ENCODE measurements at regions not wholly inside any gene's neighbourhood (a gene's known extent, or its start where the extent isn't known, plus 50 kb on each side); places are given as distances from the start of the nearest gene placed in this dataset.
A peak's percentile ranks its signal among the peaks of the same experiment; 100 is the strongest.

DNA sequence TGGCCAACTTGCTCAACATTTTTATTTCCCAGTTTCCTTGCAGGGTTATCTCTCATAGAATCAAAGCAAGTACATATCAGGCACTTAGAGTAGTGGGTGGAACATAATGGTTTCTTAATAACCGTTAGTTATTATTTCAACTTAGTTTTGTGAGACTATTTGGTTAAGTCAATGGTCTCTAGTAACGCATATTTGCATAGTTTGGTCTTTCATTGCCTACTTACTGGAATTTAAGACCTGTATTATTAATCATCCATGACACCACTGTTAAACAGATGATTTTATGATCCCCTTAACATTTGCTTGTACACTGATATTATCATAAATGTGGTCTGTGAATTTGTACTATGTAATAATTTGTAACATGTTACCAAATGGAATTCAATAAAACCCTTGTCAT is 70.9 kb upstream of the SMIM31 start:
- Histone ChIP-seq H3K27ac (ENCODE audit: low read depth in 1 of 2, low read length in 2 of 2) (no peak overlapping the region), H3K79me2 (ENCODE audit: insufficient read depth, low read length) (no peaks in the 10 kb centered on the region), H3K36me3 (replicated peaks in 1 of 2; ENCODE audit: control insufficient read depth in 1 of 2, insufficient read depth in 2 of 2, low read length in 2 of 2) (no peaks in the 10 kb centered on the region), H3K4me1 (ENCODE audit: control insufficient read depth in 1 of 2, insufficient read depth in 2 of 2, low read length in 2 of 2) (no peaks in the 10 kb centered on the region), H2AFZ (ENCODE audit: insufficient read depth, low read depth, low read length, poor library complexity, severe bottlenecking) (no peak overlapping the region), H3K9me3 (replicated peaks in 1 of 2; ENCODE audit: control insufficient read depth in 1 of 2, insufficient read depth in 1 of 2, low read length in 2 of 2) (no peaks in the 10 kb centered on the region), H3K27me3 (ENCODE audit: control insufficient read depth in 2 of 2, insufficient read depth in 2 of 2, low read length in 2 of 2) (no peaks in the 10 kb centered on the region), H3K4me3 (replicated peaks in 1 of 3; ENCODE audit: low read depth in 2 of 3, low read length in 3 of 3) (no peak overlapping the region), H3K9ac (ENCODE audit: insufficient read depth, low read length, poor library complexity, severe bottlenecking) (no peak overlapping the region), H4K20me1 (ENCODE audit: insufficient read depth, low read length) (no peaks in the 10 kb centered on the region), H3K4me2 (replicated peaks; ENCODE audit: extremely low read depth, low read length, poor library complexity, severe bottlenecking) (no peak overlapping the region)
- WGBS (ENCODE audit: insufficient coverage) = no CpG with 5 or more reads among the region's 2 CpGs
- H3K4me3 Mint-ChIP-seq = no peak overlapping the region
- no peaks in the 10 kb centered on the region for H3K36me3 Mint-ChIP-seq
- TF ChIP-seq, protein P1, sequence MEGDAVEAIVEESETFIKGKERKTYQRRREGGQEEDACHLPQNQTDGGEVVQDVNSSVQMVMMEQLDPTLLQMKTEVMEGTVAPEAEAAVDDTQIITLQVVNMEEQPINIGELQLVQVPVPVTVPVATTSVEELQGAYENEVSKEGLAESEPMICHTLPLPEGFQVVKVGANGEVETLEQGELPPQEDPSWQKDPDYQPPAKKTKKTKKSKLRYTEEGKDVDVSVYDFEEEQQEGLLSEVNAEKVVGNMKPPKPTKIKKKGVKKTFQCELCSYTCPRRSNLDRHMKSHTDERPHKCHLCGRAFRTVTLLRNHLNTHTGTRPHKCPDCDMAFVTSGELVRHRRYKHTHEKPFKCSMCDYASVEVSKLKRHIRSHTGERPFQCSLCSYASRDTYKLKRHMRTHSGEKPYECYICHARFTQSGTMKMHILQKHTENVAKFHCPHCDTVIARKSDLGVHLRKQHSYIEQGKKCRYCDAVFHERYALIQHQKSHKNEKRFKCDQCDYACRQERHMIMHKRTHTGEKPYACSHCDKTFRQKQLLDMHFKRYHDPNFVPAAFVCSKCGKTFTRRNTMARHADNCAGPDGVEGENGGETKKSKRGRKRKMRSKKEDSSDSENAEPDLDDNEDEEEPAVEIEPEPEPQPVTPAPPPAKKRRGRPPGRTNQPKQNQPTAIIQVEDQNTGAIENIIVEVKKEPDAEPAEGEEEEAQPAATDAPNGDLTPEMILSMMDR (IDR thresholded peaks at IDR 0.05) = no peak
- H3K4me1 Mint-ChIP-seq = no peaks in the 10 kb centered on the region
- no peak for DNase-seq
- H3K27me3 Mint-ChIP-seq (ENCODE audit: low read depth in 3 of 3) = no peaks in the 10 kb centered on the region
- H3K9me3 Mint-ChIP-seq = peaks cover 0 to 2% (median 0%) of the 10 kb centered on the region in 7 donors
- H3K27ac Mint-ChIP-seq = peak overlapping the region in 1 of 7 donors; percentile 17
- intact Hi-C loops (cut with micrococcal nuclease) = no loop called here

DNA sequence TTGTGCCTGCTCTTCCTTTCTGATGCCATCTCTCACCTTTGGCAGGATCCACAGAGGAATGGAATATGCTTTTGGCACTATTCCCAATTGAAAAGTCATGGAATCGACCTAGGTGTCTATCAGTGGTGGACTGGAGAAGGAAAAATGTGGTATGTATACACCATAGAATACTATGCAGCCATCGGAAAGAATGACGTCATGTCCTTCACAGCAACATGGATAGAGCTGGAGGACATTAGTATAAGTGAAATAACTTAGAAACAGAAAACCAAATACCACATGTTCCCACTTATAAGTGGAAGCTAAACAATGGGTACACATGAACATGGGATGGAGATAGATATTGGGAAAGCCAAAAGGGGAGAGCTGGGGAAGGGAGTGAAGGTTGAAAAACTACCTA is 58.3 kb upstream of the SMIM31 start:
- no peaks in the 10 kb centered on the region for H3K27me3 ChIP-seq (ENCODE audit: control insufficient read depth in 2 of 2, insufficient read depth in 2 of 2, low read length in 2 of 2)
- no peak overlapping the region for H2AFZ ChIP-seq (ENCODE audit: insufficient read depth, low read depth, low read length, poor library complexity, severe bottlenecking)
- no peaks in the 10 kb centered on the region for H4K20me1 ChIP-seq (ENCODE audit: insufficient read depth, low read length)
- H3K4me3 ChIP-seq (replicated peaks in 1 of 3; ENCODE audit: low read depth in 2 of 3, low read length in 3 of 3) = no peak overlapping the region
- no peaks in the 10 kb centered on the region for H3K4me1 ChIP-seq (ENCODE audit: control insufficient read depth in 1 of 2, insufficient read depth in 2 of 2, low read length in 2 of 2)
- no peaks in the 10 kb centered on the region for H3K79me2 ChIP-seq (ENCODE audit: insufficient read depth, low read length)
- Mint-ChIP-seq H3K27ac (no peak overlapping the region), H3K27me3 (ENCODE audit: low read depth in 3 of 3) (peaks cover 0 to 2% (median 0%) of the 10 kb centered on the region in 3 donors), H3K4me3 (no peak overlapping the region), H3K4me1 (no peaks in the 10 kb centered on the region), H3K36me3 (no peaks in the 10 kb centered on the region), H3K9me3 (peaks cover 0 to 10% (median 0%) of the 10 kb centered on the region in 7 donors)
- WGBS (ENCODE audit: insufficient coverage) = 83% methylated on average over 1 of the region's 3 CpGs
- intact Hi-C loops (cut with micrococcal nuclease) = no loop called here
- H3K9me3 ChIP-seq (replicated peaks in 1 of 2; ENCODE audit: control insufficient read depth in 1 of 2, insufficient read depth in 1 of 2, low read length in 2 of 2) = no peaks in the 10 kb centered on the region
- H3K9ac ChIP-seq (ENCODE audit: insufficient read depth, low read length, poor library complexity, severe bottlenecking) = no peak overlapping the region
- H3K4me2 ChIP-seq (replicated peaks; ENCODE audit: extremely low read depth, low read length, poor library complexity, severe bottlenecking) = no peak overlapping the region
- H3K27ac ChIP-seq (ENCODE audit: low read depth in 1 of 2, low read length in 2 of 2) = no peak overlapping the region
- TF ChIP-seq, protein P1 (IDR thresholded peaks at IDR 0.05) = no peak
- DNase-seq = no peak
- no peaks in the 10 kb centered on the region for H3K36me3 ChIP-seq (replicated peaks in 1 of 2; ENCODE audit: control insufficient read depth in 1 of 2, insufficient read depth in 2 of 2, low read length in 2 of 2)

Data from CD14-positive monocyte (primary cell).